ENCODE measurements at regions not wholly inside any gene's neighbourhood (a gene's known extent, or its start where the extent isn't known, plus 50 kb on each side); places are given as distances from the start of the nearest gene placed in this dataset.
"Not testable (repeated sequence)": the region's sequence is repeated elsewhere in the genome, so short reads cannot be mapped to it uniquely, and the experiment has no call there.

GRCh38 chr6:170146640-170147039 lies 144.2 kb downstream of the DLL1 start:
- DNase-seq = no peak

- not testable (repeated sequence) for DNase-seq
These were observed 144.7 kb downstream of the DLL1 start for GRCh38 chr6:170146131-170146530.

GRCh38 chr6:170145716-170146115 lies 145.2 kb downstream of the DLL1 start:
- DNase-seq = not testable (repeated sequence)

GRCh38 chr6:170145272-170145592 lies 145.6 kb downstream of the DLL1 start:
- no peak for DNase-seq

GRCh38 chr6:170144571-170145271 lies 146.2 kb downstream of the DLL1 start:
- DNase-seq = no peak

GRCh38 chr6:170143401-170144150 lies 147.3 kb downstream of the DLL1 start:
- DNase-seq = no peak

- no peak for DNase-seq
These were observed 148.3 kb downstream of the DLL1 start for GRCh38 chr6:170142559-170142958.

- DNase-seq = not testable (repeated sequence)
These were observed 149.8 kb downstream of the DLL1 start for GRCh38 chr6:170141061-170141460.

- DNase-seq = no peak
These were observed 150.7 kb downstream of the DLL1 start for GRCh38 chr6:170140129-170140528.

GRCh38 chr6:170139531-170139930 lies 151.3 kb downstream of the DLL1 start:
- no peak for DNase-seq

- DNase-seq = not testable (repeated sequence)
These were observed 151.8 kb downstream of the DLL1 start for GRCh38 chr6:170139046-170139445.

GRCh38 chr6:170137911-170138910 lies 152.7 kb downstream of the DLL1 start:
- no peak for DNase-seq

- DNase-seq = no peak
These were observed 153.5 kb downstream of the DLL1 start for GRCh38 chr6:170137176-170137891.

- DNase-seq = no peak
These were observed 154.2 kb downstream of the DLL1 start for GRCh38 chr6:170136541-170137175.

- no peak for DNase-seq
These were observed 154.9 kb downstream of the DLL1 start for GRCh38 chr6:170135821-170136471.

GRCh38 chr6:170135461-170135820 lies 155.4 kb downstream of the DLL1 start:
- DNase-seq = no peak

GRCh38 chr6:170134471-170135440 lies 156.1 kb downstream of the DLL1 start:
- no peak for DNase-seq

GRCh38 chr6:170134031-170134470 lies 156.8 kb downstream of the DLL1 start:
- no peak for DNase-seq

- DNase-seq = no peak
These were observed 158.3 kb downstream of the DLL1 start for GRCh38 chr6:170132561-170132991.

- no peak for DNase-seq
These were observed 158.8 kb downstream of the DLL1 start for GRCh38 chr6:170132011-170132521.
